ENCODE measurements at regions not wholly inside any gene's neighbourhood (a gene's known extent, or its start where the extent isn't known, plus 50 kb on each side); places are given as distances from the start of the nearest gene placed in this dataset.

GRCh38 chr6:98352348-98352747 is 482.0 kb upstream of the POU3F2 start:
- no peak overlapping the region for H3K18ac ChIP-seq (ENCODE audit: extremely low read depth, low read length)
- H2BK120ac ChIP-seq (replicated peaks; ENCODE audit: low read depth, low read length) = no peak overlapping the region
- no peak overlapping the region for H3K4me3 ChIP-seq (ENCODE audit: extremely low read depth in 1 of 4, insufficient read depth in 2 of 4, low read depth in 3 of 4, low read length in 4 of 4)
- H4K20me1 ChIP-seq (replicated peaks in 1 of 2; ENCODE audit: control insufficient read depth in 1 of 2, insufficient read depth in 2 of 2, low read length in 2 of 2) = no peaks in the 10 kb centered on the region
- H2BK15ac ChIP-seq (ENCODE audit: low read length) = no peak overlapping the region
- DNase-seq (ENCODE audit: low read depth in 1 of 2, low spot score in 2 of 2) = no peak
- no peak overlapping the region for H2BK5ac ChIP-seq (ENCODE audit: low read depth, low read length)
- no peak overlapping the region for H2BK20ac ChIP-seq (ENCODE audit: low read length)
- H2BK12ac ChIP-seq (ENCODE audit: low read depth, low read length) = no peak overlapping the region
- ChIA-PET POLR2A (ENCODE audit: partially characterized antibody) (no interaction called here), CTCF (ENCODE audit: partially characterized antibody) (interaction anchor here (0.9 kb wide), 1 partner anchor 133 kb away, joined by 3 read pairs; no protein-coding TSS in a partner anchor)
- no peak overlapping the region for H3K9ac ChIP-seq (replicated peaks in 1 of 4; ENCODE audit: extremely low read depth in 1 of 4, low read depth in 3 of 4, low read length in 3 of 4)
- TF ChIP-seq ZNF274 (IDR thresholded peaks at IDR 0.05; ENCODE audit: borderline replicate concordance, extremely low read depth, low read length) = no peak
- TF ChIP-seq TBP (IDR thresholded peaks at IDR 0.05; ENCODE audit: low read depth, low read length) = no peak
- no peak for TF ChIP-seq KDM1A (IDR thresholded peaks at IDR 0.05; ENCODE audit: borderline replicate concordance, low read length)
- TF ChIP-seq CHD1 (IDR thresholded peaks at IDR 0.05; ENCODE audit: low read depth, low read length) = no peak
- TF ChIP-seq JUND (IDR thresholded peaks at IDR 0.05; ENCODE audit: low read length) = no peak
- no peak for TF ChIP-seq CTBP2 (IDR thresholded peaks at IDR 0.05; ENCODE audit: borderline replicate concordance, insufficient read depth, insufficient read length, low read length)
- no peak for TF ChIP-seq POLR2A (IDR thresholded peaks at IDR 0.05; ENCODE audit: control extremely low read depth in 1 of 2, low read depth in 2 of 2, low read length in 2 of 2)
- TF ChIP-seq RBBP5 (IDR thresholded peaks at IDR 0.05; ENCODE audit: borderline replicate concordance, low read depth, low read length) = no peak
- no peak for TF ChIP-seq YY1 (IDR thresholded peaks at IDR 0.05; ENCODE audit: low read depth, low read length)
- TF ChIP-seq GTF2F1 (IDR thresholded peaks at IDR 0.05; ENCODE audit: borderline replicate concordance, low read depth, low read length) = no peak
- no peak for TF ChIP-seq ATF3 (IDR thresholded peaks at IDR 0.05; ENCODE audit: insufficient read depth, low read depth, low read length)
- no peak for TF ChIP-seq CEBPB (IDR thresholded peaks at IDR 0.05; ENCODE audit: low read depth, low read length)
- no peak for TF ChIP-seq SIRT6 (IDR thresholded peaks at IDR 0.05; ENCODE audit: low read length)
- no peak for TF ChIP-seq SUZ12 (IDR thresholded peaks at IDR 0.05; ENCODE audit: low read length)
- no peak for TF ChIP-seq BCL11A (IDR thresholded peaks at IDR 0.05; ENCODE audit: low read depth in 2 of 2, low read length in 2 of 2)
- no peak for TF ChIP-seq CHD2 (IDR thresholded peaks at IDR 0.05; ENCODE audit: low read length)
- no peaks in the 10 kb centered on the region for H3K36me3 ChIP-seq (ENCODE audit: control insufficient read depth in 2 of 4, insufficient read depth in 4 of 4, low read length in 3 of 4)
- H3K79me2 ChIP-seq (ENCODE audit: control insufficient read depth in 1 of 2, insufficient read depth in 2 of 2, low read length in 2 of 2) = no peaks in the 10 kb centered on the region
- no peak overlapping the region for H3K14ac ChIP-seq (ENCODE audit: insufficient read length)
- H3K9me3 ChIP-seq (ENCODE audit: insufficient read depth in 2 of 2, low read depth in 1 of 2, low read length in 1 of 2) = no peaks in the 10 kb centered on the region
- H3K56ac ChIP-seq (replicated peaks; ENCODE audit: insufficient read length, low read depth, low read length) = no peak overlapping the region
- no peak for FAIRE-seq
- no peak overlapping the region for H2AFZ ChIP-seq (ENCODE audit: low read length)
- no peak overlapping the region for H3K4ac ChIP-seq (replicated peaks; ENCODE audit: insufficient read length, low read depth, low read length)
- H3K4me1 ChIP-seq (replicated peaks in 1 of 4; ENCODE audit: control insufficient read depth in 3 of 4, insufficient read depth in 4 of 4, low read length in 3 of 4) = no peaks in the 10 kb centered on the region
- H3K27me3 ChIP-seq (replicated peaks in 1 of 4; ENCODE audit: control insufficient read depth in 3 of 4, extremely low read depth in 1 of 4, insufficient read depth in 3 of 4, low read length in 3 of 4) = no peaks in the 10 kb centered on the region
- H3K79me1 ChIP-seq (ENCODE audit: low read depth, low read length) = no peaks in the 10 kb centered on the region
- H3K4me2 ChIP-seq (ENCODE audit: insufficient read depth in 1 of 2, low read depth in 2 of 2, low read length in 2 of 2) = no peak overlapping the region
- no peak overlapping the region for H4K91ac ChIP-seq (replicated peaks; ENCODE audit: insufficient read length, low read length)
- H3K23me2 ChIP-seq (ENCODE audit: low read depth, low read length) = no peaks in the 10 kb centered on the region
- H4K5ac ChIP-seq (ENCODE audit: insufficient read length, low read depth, low read length) = no peak overlapping the region
- H2AK5ac ChIP-seq (ENCODE audit: low read depth, low read length) = no peak overlapping the region
- no peak overlapping the region for H3K27ac ChIP-seq (ENCODE audit: low read depth, low read length)
- WGBS, 2 experiments (ENCODE audit: extremely low coverage in 1 of 2, insufficient coverage in 1 of 2, insufficient read length in 1 of 2, insufficient replicate concordance in 2 of 2, low coverage in 1 of 2, low lambda C conversion rate in 2 of 2, missing lambda C conversion rate in 1 of 2) = 89% methylated on average over 2 of the region's 2 CpGs; no CpG with 5 or more reads in 1 of the 2 experiments
- H3K23ac ChIP-seq (ENCODE audit: insufficient read length) = no peak overlapping the region
- no peak overlapping the region for H4K8ac ChIP-seq (ENCODE audit: extremely low read depth, insufficient read depth, low read length)
